C4-2B (cell line): ENCODE measurements at regions not wholly inside any gene's neighbourhood (a gene's known extent, or its start where the extent isn't known, plus 50 kb on each side); places are given as distances from the start of the nearest gene placed in this dataset.

ENCODE experiments used
- ZFX ChIP-seq: fragments of 450-650 bp; IDR thresholded peaks from 2 replicates; pipeline ENCODE4 v1.6.1; 2017
- TF ChIP-seq, protein P1 (sequence below): fragments of 450-650 bp; conservative IDR thresholded peaks from 2 replicates; pipeline ENCODE4 v1.5.1; 2017; ENCODE audit warnings: mild to moderate bottlenecking

DNA sequence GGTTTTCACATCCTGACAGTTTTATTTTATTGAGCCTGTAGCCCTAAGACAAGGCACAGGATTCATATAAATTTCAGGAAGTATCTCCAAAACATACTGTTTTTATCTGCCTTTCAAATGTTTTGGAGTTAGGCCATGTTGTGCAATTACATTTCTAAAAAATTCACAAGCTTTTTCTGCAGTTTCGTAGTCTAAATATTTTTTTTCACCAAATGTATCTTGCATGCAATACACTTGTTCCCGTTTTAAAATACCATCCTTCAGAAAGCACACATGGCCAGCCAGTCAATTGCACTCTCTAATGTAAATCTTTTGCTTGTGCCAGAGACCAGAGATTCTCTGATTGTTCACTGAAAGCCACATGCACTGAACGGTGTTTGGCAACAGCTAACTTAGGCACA lies 161.5 kb upstream of the PRKCQ start:
- TF ChIP-seq, protein P1, sequence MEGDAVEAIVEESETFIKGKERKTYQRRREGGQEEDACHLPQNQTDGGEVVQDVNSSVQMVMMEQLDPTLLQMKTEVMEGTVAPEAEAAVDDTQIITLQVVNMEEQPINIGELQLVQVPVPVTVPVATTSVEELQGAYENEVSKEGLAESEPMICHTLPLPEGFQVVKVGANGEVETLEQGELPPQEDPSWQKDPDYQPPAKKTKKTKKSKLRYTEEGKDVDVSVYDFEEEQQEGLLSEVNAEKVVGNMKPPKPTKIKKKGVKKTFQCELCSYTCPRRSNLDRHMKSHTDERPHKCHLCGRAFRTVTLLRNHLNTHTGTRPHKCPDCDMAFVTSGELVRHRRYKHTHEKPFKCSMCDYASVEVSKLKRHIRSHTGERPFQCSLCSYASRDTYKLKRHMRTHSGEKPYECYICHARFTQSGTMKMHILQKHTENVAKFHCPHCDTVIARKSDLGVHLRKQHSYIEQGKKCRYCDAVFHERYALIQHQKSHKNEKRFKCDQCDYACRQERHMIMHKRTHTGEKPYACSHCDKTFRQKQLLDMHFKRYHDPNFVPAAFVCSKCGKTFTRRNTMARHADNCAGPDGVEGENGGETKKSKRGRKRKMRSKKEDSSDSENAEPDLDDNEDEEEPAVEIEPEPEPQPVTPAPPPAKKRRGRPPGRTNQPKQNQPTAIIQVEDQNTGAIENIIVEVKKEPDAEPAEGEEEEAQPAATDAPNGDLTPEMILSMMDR = no peak
- TF ChIP-seq ZFX = no peak
